GM23338 (cell line): ENCODE measurements at regions not wholly inside any gene's neighbourhood (a gene's known extent, or its start where the extent isn't known, plus 50 kb on each side); places are given as distances from the start of the nearest gene placed in this dataset.

ENCODE experiments used
- ATAC-seq: fragments of 200-7000 bp; cut with Tn5 transposase; 3 replicates; pipeline ENCODE4 v1.9.1; 2020
- DNase-seq: peaks from one replicate; pipeline ENCODE4 v3.0.0-alpha.2; 2015; ENCODE audit warnings: low spot score
- H2AFZ ChIP-seq: fragments of 200-600 bp; sonication (generic); 2 replicates; pipeline ENCODE4 v1.8.0; 2016; ENCODE audit warnings: antibody characterized with exemption, mild to moderate bottlenecking, moderate library complexity
- H3F3A ChIP-seq: fragments of 200-600 bp; sonication (generic); replicated peaks from 2 replicates; pipeline ENCODE4 v1.8.0; 2017; ENCODE audit warnings: antibody characterized with exemption, mixed run types, low read depth
- H3K27ac ChIP-seq: fragments of 200-600 bp; sonication (generic); 2 replicates; pipeline ENCODE4 v1.6.1; 2016; ENCODE audit warnings: low read depth
- H3K27me3 ChIP-seq: fragments of 200-600 bp; sonication (generic); 2 replicates; pipeline ENCODE4 v1.8.0; 2016; ENCODE audit warnings: mild to moderate bottlenecking, mixed run types, moderate library complexity; ENCODE audit not compliant: insufficient read depth
- H3K36me3 ChIP-seq: fragments of 200-600 bp; sonication (generic); 2 replicates; pipeline ENCODE4 v1.8.0; 2016; ENCODE audit warnings: mild to moderate bottlenecking; ENCODE audit not compliant: insufficient read depth
- H3K4me1 ChIP-seq: fragments of 200-600 bp; sonication (generic); 2 replicates; pipeline ENCODE4 v1.8.0; 2016; ENCODE audit warnings: mild to moderate bottlenecking, moderate library complexity; ENCODE audit not compliant: insufficient read depth
- H3K4me2 ChIP-seq: fragments of 200-600 bp; sonication (generic); 2 replicates; pipeline ENCODE4 v1.7.1; 2017; ENCODE audit warnings: mixed run types
- H3K4me3 ChIP-seq: fragments of 200-600 bp; sonication (generic); 2 replicates; pipeline ENCODE4 v1.6.1; 2016; ENCODE audit warnings: mixed run types
- H3K79me2 ChIP-seq: fragments of 200-600 bp; sonication (generic); replicated peaks from 2 replicates; pipeline ENCODE4 v1.8.0; 2017; ENCODE audit warnings: mild to moderate bottlenecking; ENCODE audit not compliant: insufficient read depth
- H3K9me2 ChIP-seq: fragments of 200-600 bp; sonication (generic); 2 replicates; pipeline ENCODE4 v1.8.0; 2017; ENCODE audit not compliant: insufficient read depth
- H4K20me1 ChIP-seq: fragments of 200-600 bp; sonication (generic); replicated peaks from 2 replicates; pipeline ENCODE4 v1.8.0; 2017; ENCODE audit warnings: mild to moderate bottlenecking; ENCODE audit not compliant: insufficient read depth
- H3K27ac Mint-ChIP-seq: 2 replicates; pipeline ENCODE4 v1.8.0; 2020; ENCODE audit warnings: inconsistent platforms, mild to moderate bottlenecking, moderate library complexity, mixed read lengths
- H3K27me3 Mint-ChIP-seq: 3 replicates; pipeline ENCODE4 v1.8.0; 2022; ENCODE audit warnings: low read depth, mild to moderate bottlenecking, moderate library complexity, mixed read lengths, inconsistent platforms; ENCODE audit not compliant: insufficient read depth, poor library complexity
- H3K36me3 Mint-ChIP-seq: 3 replicates; pipeline ENCODE4 v1.8.0; 2021; ENCODE audit warnings: low read depth, mild to moderate bottlenecking, inconsistent platforms, moderate library complexity, mixed read lengths
- H3K4me1 Mint-ChIP-seq: 3 replicates; pipeline ENCODE4 v1.8.0; 2020; ENCODE audit warnings: mild to moderate bottlenecking, inconsistent platforms, mixed read lengths
- H3K4me3 Mint-ChIP-seq: 3 replicates; pipeline ENCODE4 v1.8.0; 2021; ENCODE audit warnings: moderate library complexity, mild to moderate bottlenecking, inconsistent platforms, mixed read lengths
- H3K9me3 Mint-ChIP-seq: 3 replicates; pipeline ENCODE4 v1.8.0; 2020; ENCODE audit warnings: moderate library complexity, mild to moderate bottlenecking, inconsistent platforms, mixed read lengths
- CREB1 ChIP-seq: fragments of 250-450 bp; sonication (Bioruptor Pico); IDR thresholded peaks from 2 replicates; pipeline ENCODE4 v1.5.0; 2020; ENCODE audit warnings: low read depth, mild to moderate bottlenecking, moderate library complexity
- CTCF ChIP-seq, 2 experiments: fragments of 200-600 bp in 1 of 2; sonication (generic) in 1 of 2; conservative IDR thresholded peaks; 2 replicates each; pipeline versions ENCODE4 v1.5.1 to v1.6.1; 2016 to 2017; ENCODE audit warnings: antibody characterized with exemption in 2 of 2, low read depth in 2 of 2, mild to moderate bottlenecking in 2 of 2, moderate library complexity in 1 of 2
- ETS1 ChIP-seq: IDR thresholded peaks from 2 replicates; pipeline ENCODE4 v1.6.1; 2016; ENCODE audit warnings: antibody characterized with exemption
- EZH2 ChIP-seq: fragments of 200-600 bp; sonication (generic); IDR thresholded peaks from one replicate; pipeline ENCODE4 v1.8.0; 2017; ENCODE audit warnings: antibody characterized with exemption, mild to moderate bottlenecking, low read depth; ENCODE audit not compliant: unreplicated experiment
- EZH2phosphoT487 ChIP-seq: fragments of 200-600 bp; sonication (generic); IDR thresholded peaks from one replicate; pipeline ENCODE4 v1.8.1; 2018; ENCODE audit warnings: antibody characterized with exemption; ENCODE audit not compliant: unreplicated experiment
- JUNB ChIP-seq: IDR thresholded peaks from one replicate; pipeline ENCODE4 v1.6.1; 2016; ENCODE audit warnings: antibody characterized with exemption; ENCODE audit not compliant: unreplicated experiment
- NANOG ChIP-seq: IDR thresholded peaks from 2 replicates; pipeline ENCODE4 v1.6.1; 2016; ENCODE audit warnings: antibody characterized with exemption, borderline replicate concordance
- POLR2AphosphoS5 ChIP-seq: IDR thresholded peaks from 2 replicates; pipeline ENCODE4 v1.6.1; 2016; ENCODE audit warnings: antibody characterized with exemption, low read depth
- REST ChIP-seq: IDR thresholded peaks from one replicate; pipeline ENCODE4 v1.6.1; 2018; ENCODE audit warnings: antibody characterized with exemption; ENCODE audit not compliant: unreplicated experiment
- STAT1 ChIP-seq: IDR thresholded peaks from one replicate; pipeline ENCODE4 v1.6.1; 2016; ENCODE audit warnings: antibody characterized with exemption; ENCODE audit not compliant: unreplicated experiment
- ZNF114 ChIP-seq: fragments of 250-450 bp; sonication (Bioruptor Pico); IDR thresholded peaks from 2 replicates; pipeline ENCODE4 v1.5.0; 2020; ENCODE audit warnings: mild to moderate bottlenecking, moderate library complexity
- ZNF331 ChIP-seq: fragments of 250-450 bp; sonication (Bioruptor Pico); IDR thresholded peaks from 2 replicates; pipeline ENCODE4 v1.5.0; 2020; ENCODE audit warnings: low read depth, mild to moderate bottlenecking, moderate library complexity
- ZNF462 ChIP-seq: fragments of 250-450 bp; sonication (Bioruptor Pico); IDR thresholded peaks from 2 replicates; pipeline ENCODE4 v1.5.0; 2020; ENCODE audit warnings: mild to moderate bottlenecking, moderate library complexity

GRCh38 chr10:120327675-120328074 is 129.4 kb upstream of the PLPP4 start:
- no peak overlapping the region for H3K27ac ChIP-seq
- no peaks in the 10 kb centered on the region for H4K20me1 ChIP-seq
- H3K36me3 ChIP-seq: no peaks in the 10 kb centered on the region
- DNase-seq (peak; percentile 4), ATAC-seq (no peak)
- no peak overlapping the region for H3K4me3 ChIP-seq
- no peaks in the 10 kb centered on the region for H3F3A ChIP-seq
- H2AFZ ChIP-seq: no peak overlapping the region
- H3K79me2 ChIP-seq: no peaks in the 10 kb centered on the region
- Mint-ChIP-seq H3K27ac (no peak overlapping the region), H3K27me3 (no peaks in the 10 kb centered on the region), H3K9me3 (no peaks in the 10 kb centered on the region), H3K4me1 (no peaks in the 10 kb centered on the region), H3K4me3 (no peak overlapping the region), H3K36me3 (no peaks in the 10 kb centered on the region)
- H3K27me3 ChIP-seq: no peaks in the 10 kb centered on the region
- peaks cover 6% of the 10 kb centered on the region for H3K9me2 ChIP-seq
- TF ChIP-seq POLR2AphosphoS5: no peak
- no peak for TF ChIP-seq CREB1 (CRISPR knock-in tag)
- TF ChIP-seq CTCF (conservative IDR thresholded peaks at IDR 0.05; ENCODE audit: low read depth in 2 of 2): no peak
- TF ChIP-seq JUNB: no peak
- TF ChIP-seq NANOG: no peak
- TF ChIP-seq EZH2phosphoT487: no peak
- no peak for TF ChIP-seq EZH2
- no peak for TF ChIP-seq ETS1
- no peak for TF ChIP-seq REST
- no peak for TF ChIP-seq ZNF462 (CRISPR knock-in tag)
- no peak for TF ChIP-seq ZNF114
- no peak for TF ChIP-seq STAT1
- TF ChIP-seq ZNF331 (CRISPR knock-in tag): no peak
- H3K4me1 ChIP-seq: no peaks in the 10 kb centered on the region
- H3K4me2 ChIP-seq: no peak overlapping the region
